GM13977 (cell line): ENCODE measurements at regions not wholly inside any gene's neighbourhood (a gene's known extent, or its start where the extent isn't known, plus 50 kb on each side); places are given as distances from the start of the nearest gene placed in this dataset.

Experiments used
- DNase-seq: peaks from one replicate; pipeline ENCODE4 v3.0.0; 2012; ENCODE audit warnings: low spot score
- CTCF ChIP-seq: IDR thresholded peaks from 2 replicates; pipeline ENCODE4 v1.5.1; 2012; ENCODE audit warnings: mild to moderate bottlenecking, control low read depth; ENCODE audit not compliant: insufficient read depth; ENCODE audit errors: extremely low read depth, missing control alignments
- in situ Hi-C: fragments of 300-500 bp; cut with MboI; formaldehyde crosslinking; loops from one replicate; pipeline ENCODE4 v1.12.0; 2022; ENCODE audit warnings: low sequenced_read_pairs, low pct_unique_long_range_greater_than_20kb, mixed read lengths, inconsistent platforms; ENCODE audit not compliant: unreplicated experiment

- DNase-seq: no peak
- in situ Hi-C loops: no loop called here
- no peak for TF ChIP-seq CTCF
Observed at GRCh38 chr10:35843524-35844181, 201.6 kb upstream of the FZD8 start.

DNA sequence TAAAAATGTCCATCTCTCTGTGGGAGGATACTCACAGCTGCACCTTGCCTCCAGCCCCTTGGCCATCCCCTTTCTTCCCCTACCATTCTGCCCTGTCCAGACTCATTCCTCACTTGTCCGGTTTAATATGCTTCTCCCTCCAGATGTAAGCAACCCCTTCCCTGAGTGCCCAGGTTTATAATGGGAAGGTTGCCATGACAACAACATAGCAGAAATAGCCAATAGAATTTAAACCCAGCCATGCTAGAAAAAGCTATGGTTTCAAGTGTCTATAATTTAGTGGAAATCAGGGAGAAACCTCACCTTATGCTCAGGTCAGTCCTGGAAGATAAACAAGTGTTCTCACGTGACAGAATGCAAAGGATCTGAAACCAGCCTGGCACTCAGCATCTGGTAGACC, 196.0 kb upstream of the FZD8 start:
- no peak for DNase-seq
- TF ChIP-seq CTCF: no peak
- in situ Hi-C loops: no loop called here

DNA sequence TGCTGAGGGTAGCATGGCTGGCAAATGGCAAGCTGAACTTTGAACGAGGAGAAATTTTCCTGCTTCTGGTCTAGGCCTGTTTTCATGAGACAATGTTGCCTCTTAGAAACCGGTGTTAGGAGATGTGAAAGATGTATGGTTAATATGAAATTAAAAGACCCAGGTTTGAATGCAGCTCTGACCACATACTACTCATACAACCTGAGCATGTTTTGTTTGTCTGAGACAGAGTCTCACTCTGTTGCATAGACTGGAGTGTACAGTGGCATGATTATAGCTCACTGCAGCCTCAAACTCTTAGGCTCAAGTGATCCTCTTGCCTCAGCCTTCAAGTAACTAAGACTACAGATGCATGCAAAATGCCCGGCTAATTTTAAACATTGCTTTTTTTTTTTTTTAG, 193.4 kb upstream of the FZD8 start:
- DNase-seq: no peak
- TF ChIP-seq CTCF: no peak
- in situ Hi-C loops: no loop called here

GRCh38 chr10:35834877-35835494, 192.9 kb upstream of the FZD8 start:
- no peak for TF ChIP-seq CTCF
- in situ Hi-C loops: no loop called here
- no peak for DNase-seq

DNA sequence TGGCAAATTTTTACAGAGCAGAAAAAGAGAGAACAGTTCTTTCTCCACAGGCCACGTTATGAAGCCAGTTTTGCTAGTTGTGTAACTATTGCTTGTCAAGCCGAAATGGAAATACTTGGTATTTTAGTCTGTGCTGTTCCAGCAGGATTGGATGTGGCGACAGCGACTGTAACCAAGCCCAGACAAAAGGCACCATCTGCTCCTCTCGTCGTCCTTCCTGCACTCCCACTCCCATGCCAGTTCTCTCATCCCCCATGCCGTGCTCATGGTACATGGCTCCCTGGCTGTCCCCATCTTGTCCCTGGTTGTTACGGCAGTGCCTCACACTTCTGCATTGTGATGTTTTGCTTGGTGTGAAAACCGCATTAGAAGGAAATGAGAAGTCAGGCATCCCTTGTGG, 185.7 kb upstream of the FZD8 start:
- no peak for DNase-seq
- in situ Hi-C loops: no loop called here
- TF ChIP-seq CTCF: no peak

DNA sequence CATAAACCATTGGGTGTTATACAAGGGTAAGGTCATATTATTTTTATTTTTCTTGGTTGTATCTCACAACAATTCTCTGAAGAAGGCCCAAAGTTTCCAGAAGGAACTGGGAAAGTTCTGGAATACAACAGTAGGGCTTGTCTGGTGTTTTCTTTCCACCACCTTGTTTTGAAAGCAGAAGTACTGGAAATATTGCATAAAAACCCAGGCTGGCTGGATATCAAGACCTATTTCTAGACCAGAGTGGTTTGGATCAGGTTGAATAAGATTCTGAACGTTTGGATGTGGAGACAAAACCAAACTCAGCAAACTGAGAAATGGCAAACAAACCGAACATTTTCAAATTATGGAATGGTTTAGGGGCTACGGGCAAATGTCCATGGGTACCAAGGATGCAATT, 182.6 kb upstream of the FZD8 start:
- DNase-seq: no peak
- TF ChIP-seq CTCF: no peak
- in situ Hi-C loops: no loop called here
